ENCODE measurements at regions not wholly inside any gene's neighbourhood (a gene's known extent, or its start where the extent isn't known, plus 50 kb on each side); places are given as distances from the start of the nearest gene placed in this dataset.

GRCh38 chr2:144310889-144311608 is 208.9 kb downstream of the ZEB2 start:
- TF ChIP-seq CTCF (conservative IDR thresholded peaks at IDR 0.05) (no peak), ZFX (IDR thresholded peaks at IDR 0.05) (no peak)

All from C4-2B (cell line).